H1 (cell line): ENCODE measurements at regions not wholly inside any gene's neighbourhood (a gene's known extent, or its start where the extent isn't known, plus 50 kb on each side); places are given as distances from the start of the nearest gene placed in this dataset.

ENCODE experiments used
- CEBPB ChIP-seq: IDR thresholded peaks from 2 replicates; pipeline ENCODE4 v1.6.1; 2012; ENCODE audit warnings: low read depth, low read length
- RAD21 ChIP-seq, 2 experiments: IDR thresholded peaks in 1 of 2; conservative IDR thresholded peaks in 1 of 2; 2 replicates each; pipeline ENCODE4 v1.6.1; 2011; ENCODE audit warnings: low read depth in 2 of 2, low read length in 2 of 2, improper control_type of control experiment in 1 of 2, inconsistent platforms in 1 of 2, mild to moderate bottlenecking in 1 of 2, moderate library complexity in 1 of 2
- TF ChIP-seq, protein P1 (sequence below): IDR thresholded peaks from 2 replicates; pipeline ENCODE4 v1.6.1; 2012; ENCODE audit warnings: inconsistent platforms

DNA sequence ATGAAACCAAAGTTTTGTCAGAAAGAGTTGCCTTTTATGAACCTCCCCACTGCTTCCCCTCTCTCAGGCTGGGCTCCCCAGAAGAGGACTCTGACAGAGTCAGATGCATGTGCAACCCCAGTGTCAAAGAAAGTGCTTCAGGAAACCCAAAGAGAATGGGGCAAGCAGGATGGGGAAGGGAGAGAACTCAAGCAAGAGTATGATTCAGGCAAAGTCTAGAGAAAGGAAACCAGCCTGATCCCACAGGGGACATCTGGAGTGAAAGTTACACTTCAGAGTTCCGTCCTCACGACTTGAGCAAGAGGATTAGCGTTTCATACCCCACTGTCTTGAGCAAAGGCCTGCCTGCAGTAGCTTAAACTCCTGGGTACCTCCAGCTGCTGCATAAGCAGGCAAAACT, 51.8 kb upstream of the EPC2 start:
- TF ChIP-seq, protein P1, sequence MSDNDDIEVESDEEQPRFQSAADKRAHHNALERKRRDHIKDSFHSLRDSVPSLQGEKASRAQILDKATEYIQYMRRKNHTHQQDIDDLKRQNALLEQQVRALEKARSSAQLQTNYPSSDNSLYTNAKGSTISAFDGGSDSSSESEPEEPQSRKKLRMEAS: no peak
- no peak for TF ChIP-seq RAD21 (IDR thresholded peaks at IDR 0.05 in 1 of 2, conservative IDR thresholded peaks at IDR 0.05 in 1 of 2; ENCODE audit: low read depth in 2 of 2, low read length in 2 of 2)
- no peak for TF ChIP-seq CEBPB
